ENCODE measurements at regions not wholly inside any gene's neighbourhood (a gene's known extent, or its start where the extent isn't known, plus 50 kb on each side); places are given as distances from the start of the nearest gene placed in this dataset.

DNA sequence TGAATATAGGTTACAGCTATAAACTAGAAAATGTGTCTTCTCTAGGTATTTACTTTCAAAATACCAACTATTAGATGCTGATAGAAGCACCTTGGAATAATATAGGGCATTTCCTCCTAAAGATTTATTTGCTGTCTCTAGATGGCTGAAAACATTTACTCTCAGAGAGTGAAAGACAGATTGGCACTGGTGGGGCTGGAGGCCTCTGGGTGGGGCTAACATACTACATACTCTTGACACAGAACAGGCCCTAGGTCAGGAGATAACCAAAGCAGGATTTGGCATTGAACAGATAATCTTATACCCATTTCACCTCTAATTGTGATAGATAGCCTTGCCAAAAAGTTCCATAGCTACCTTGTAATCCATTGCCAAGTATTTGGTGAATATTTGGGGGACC is 253.3 kb upstream of the TBC1D5 start:
- H3K4me1 ChIP-seq (ENCODE audit: control insufficient read depth in 1 of 2, insufficient read depth in 2 of 2, low read depth in 1 of 2, low read length in 1 of 2): no peaks in the 10 kb centered on the region
- no peak overlapping the region for H3K4me2 ChIP-seq
- TF ChIP-seq RAD21 (IDR thresholded peaks at IDR 0.05; ENCODE audit: low read length) (peak; percentile 25; the same call in 1 of the 2 replicates), FOXJ3 (CRISPR knock-in tag; IDR thresholded peaks at IDR 0.05) (no peak)
- no peak for DNase-seq
- H2AFZ ChIP-seq (ENCODE audit: low read depth): no peak overlapping the region
- no peaks in the 10 kb centered on the region for H3K79me2 ChIP-seq (ENCODE audit: insufficient read depth)
- no peak overlapping the region for H3K4me3 ChIP-seq (ENCODE audit: low read depth in 2 of 2, low read length in 1 of 2)
- H4K20me1 ChIP-seq (ENCODE audit: insufficient read depth): no peaks in the 10 kb centered on the region
- H3F3A ChIP-seq (replicated peaks; ENCODE audit: insufficient read depth): no peaks in the 10 kb centered on the region
- H3K9me3 ChIP-seq: no peaks in the 10 kb centered on the region
- no peaks in the 10 kb centered on the region for H3K27me3 ChIP-seq (ENCODE audit: insufficient read depth)
- H3K27ac ChIP-seq (ENCODE audit: low read depth in 2 of 2, low read length in 1 of 2): no peak overlapping the region
- ChIA-PET CTCF (interaction anchor here (1.2 to 1.3 kb wide), 2 partner anchors 12 to 16 kb away, joined by 3 to 4 read pairs; no protein-coding TSS in a partner anchor), POLR2A (no interaction called here)
- H3K36me3 ChIP-seq (replicated peaks in 1 of 2; ENCODE audit: control insufficient read depth in 1 of 2, insufficient read depth in 2 of 2, low read length in 1 of 2): no peaks in the 10 kb centered on the region
- no peaks in the 10 kb centered on the region for H3K9me2 ChIP-seq
- H3K9ac ChIP-seq: no peak overlapping the region

DNA sequence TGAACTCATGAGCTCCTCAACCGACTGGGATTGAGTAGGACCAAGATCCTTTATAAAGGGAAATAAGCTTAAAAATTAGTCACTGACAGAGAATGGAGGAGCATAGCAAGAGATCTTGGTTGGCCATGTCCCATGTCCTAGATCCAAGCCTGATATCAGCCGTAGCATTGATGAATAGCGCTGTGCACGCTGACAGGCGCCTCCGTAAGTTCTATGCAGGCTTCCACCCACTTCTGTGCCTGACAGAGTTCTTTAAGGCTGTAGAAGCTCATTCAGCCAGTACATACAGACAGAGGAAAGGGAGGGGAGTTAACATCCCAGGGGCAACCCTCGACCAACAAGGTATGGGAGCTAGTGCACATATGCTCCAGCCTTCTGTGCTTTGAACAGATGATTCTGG is 251.7 kb upstream of the TBC1D5 start:
- Histone ChIP-seq H3K4me3 (ENCODE audit: low read depth in 2 of 2, low read length in 1 of 2) (no peak overlapping the region), H3K36me3 (replicated peaks in 1 of 2; ENCODE audit: control insufficient read depth in 1 of 2, insufficient read depth in 2 of 2, low read length in 1 of 2) (no peaks in the 10 kb centered on the region), H3K4me2 (no peak overlapping the region), H3F3A (replicated peaks; ENCODE audit: insufficient read depth) (no peaks in the 10 kb centered on the region), H3K27me3 (ENCODE audit: insufficient read depth) (no peaks in the 10 kb centered on the region), H3K79me2 (ENCODE audit: insufficient read depth) (no peaks in the 10 kb centered on the region), H3K9me3 (no peaks in the 10 kb centered on the region), H3K27ac (ENCODE audit: low read depth in 2 of 2, low read length in 1 of 2) (no peak overlapping the region), H3K9me2 (no peaks in the 10 kb centered on the region), H3K4me1 (ENCODE audit: control insufficient read depth in 1 of 2, insufficient read depth in 2 of 2, low read depth in 1 of 2, low read length in 1 of 2) (no peaks in the 10 kb centered on the region), H2AFZ (ENCODE audit: low read depth) (no peak overlapping the region), H4K20me1 (ENCODE audit: insufficient read depth) (no peaks in the 10 kb centered on the region), H3K9ac (no peak overlapping the region)
- ChIA-PET CTCF (interaction anchor here (0.7 to 1.4 kb wide), 2 partner anchors 20 to 105 kb away, joined by 3 read pairs; no protein-coding TSS in a partner anchor), POLR2A (no interaction called here)
- DNase-seq: no peak
- 67% methylated on average over 7 of the region's 7 CpGs for WGBS (ENCODE audit: low lambda C conversion rate)
- TF ChIP-seq NRF1 (IDR thresholded peaks at IDR 0.05; ENCODE audit: low read depth, low read length) (no peak), MXI1 (IDR thresholded peaks at IDR 0.05; ENCODE audit: low read depth, low read length) (no peak), FOXJ3 (CRISPR knock-in tag; IDR thresholded peaks at IDR 0.05) (no peak), SMC3 (IDR thresholded peaks at IDR 0.05; ENCODE audit: low read depth, low read length) (no peak), RAD21 (IDR thresholded peaks at IDR 0.05; ENCODE audit: low read length) (no peak), EP300 (IDR thresholded peaks at IDR 0.05; ENCODE audit: borderline replicate concordance in 1 of 2, low read depth in 1 of 2, low read length in 1 of 2) (no peak), CHD2 (IDR thresholded peaks at IDR 0.05; ENCODE audit: low read length, partially characterized antibody) (no peak)
- TF ChIP-seq, protein P1, sequence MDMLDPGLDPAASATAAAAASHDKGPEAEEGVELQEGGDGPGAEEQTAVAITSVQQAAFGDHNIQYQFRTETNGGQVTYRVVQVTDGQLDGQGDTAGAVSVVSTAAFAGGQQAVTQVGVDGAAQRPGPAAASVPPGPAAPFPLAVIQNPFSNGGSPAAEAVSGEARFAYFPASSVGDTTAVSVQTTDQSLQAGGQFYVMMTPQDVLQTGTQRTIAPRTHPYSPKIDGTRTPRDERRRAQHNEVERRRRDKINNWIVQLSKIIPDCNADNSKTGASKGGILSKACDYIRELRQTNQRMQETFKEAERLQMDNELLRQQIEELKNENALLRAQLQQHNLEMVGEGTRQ (IDR thresholded peaks at IDR 0.05; ENCODE audit: borderline replicate concordance, low read depth, low read length): no peak
- TF ChIP-seq, protein P2, sequence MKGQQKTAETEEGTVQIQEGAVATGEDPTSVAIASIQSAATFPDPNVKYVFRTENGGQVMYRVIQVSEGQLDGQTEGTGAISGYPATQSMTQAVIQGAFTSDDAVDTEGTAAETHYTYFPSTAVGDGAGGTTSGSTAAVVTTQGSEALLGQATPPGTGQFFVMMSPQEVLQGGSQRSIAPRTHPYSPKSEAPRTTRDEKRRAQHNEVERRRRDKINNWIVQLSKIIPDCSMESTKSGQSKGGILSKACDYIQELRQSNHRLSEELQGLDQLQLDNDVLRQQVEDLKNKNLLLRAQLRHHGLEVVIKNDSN (IDR thresholded peaks at IDR 0.05; ENCODE audit: borderline replicate concordance, low read depth): no peak

DNA sequence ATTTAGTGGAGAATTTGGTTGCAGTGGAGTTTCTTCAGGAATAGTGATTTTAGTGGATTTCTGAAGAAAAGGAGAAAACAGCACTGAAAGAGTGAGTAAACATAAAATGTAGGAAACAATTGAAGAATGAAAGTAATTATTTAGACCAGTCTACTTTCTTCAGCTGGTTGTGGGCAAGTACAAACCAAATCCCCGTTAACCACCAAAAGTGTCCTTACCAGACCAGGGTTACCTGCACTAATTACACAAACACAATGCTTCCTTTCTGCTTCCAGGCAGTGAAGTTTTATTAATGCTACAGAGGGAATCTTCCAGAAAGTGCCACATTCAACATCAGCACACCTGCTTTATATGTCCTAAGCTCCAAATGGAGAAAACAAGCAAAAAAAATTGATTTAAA is 248.0 kb upstream of the TBC1D5 start:
- CTCF ChIA-PET: no interaction called here
- Histone ChIP-seq H3K4me3 (ENCODE audit: low read depth in 2 of 2, low read length in 1 of 2) (no peak overlapping the region), H3K27ac (ENCODE audit: low read depth in 2 of 2, low read length in 1 of 2) (no peak overlapping the region), H2AFZ (ENCODE audit: low read depth) (no peak overlapping the region), H3K9me3 (no peaks in the 10 kb centered on the region), H4K20me1 (ENCODE audit: insufficient read depth) (no peaks in the 10 kb centered on the region), H3F3A (replicated peaks; ENCODE audit: insufficient read depth) (no peaks in the 10 kb centered on the region), H3K36me3 (replicated peaks in 1 of 2; ENCODE audit: control insufficient read depth in 1 of 2, insufficient read depth in 2 of 2, low read length in 1 of 2) (no peaks in the 10 kb centered on the region), H3K79me2 (ENCODE audit: insufficient read depth) (no peaks in the 10 kb centered on the region), H3K4me1 (ENCODE audit: control insufficient read depth in 1 of 2, insufficient read depth in 2 of 2, low read depth in 1 of 2, low read length in 1 of 2) (no peaks in the 10 kb centered on the region; a peak in 1 of 4 replicates), H3K9me2 (no peaks in the 10 kb centered on the region), H3K4me2 (no peak overlapping the region), H3K9ac (no peak overlapping the region), H3K27me3 (ENCODE audit: insufficient read depth) (no peaks in the 10 kb centered on the region; the same call in 1 of the 2 replicates)
- POLR2A ChIA-PET: no interaction called here
- WGBS (ENCODE audit: low lambda C conversion rate): 88% methylated on average over 1 of the region's 1 CpG
- DNase-seq: no peak
- TF ChIP-seq, protein P3, sequence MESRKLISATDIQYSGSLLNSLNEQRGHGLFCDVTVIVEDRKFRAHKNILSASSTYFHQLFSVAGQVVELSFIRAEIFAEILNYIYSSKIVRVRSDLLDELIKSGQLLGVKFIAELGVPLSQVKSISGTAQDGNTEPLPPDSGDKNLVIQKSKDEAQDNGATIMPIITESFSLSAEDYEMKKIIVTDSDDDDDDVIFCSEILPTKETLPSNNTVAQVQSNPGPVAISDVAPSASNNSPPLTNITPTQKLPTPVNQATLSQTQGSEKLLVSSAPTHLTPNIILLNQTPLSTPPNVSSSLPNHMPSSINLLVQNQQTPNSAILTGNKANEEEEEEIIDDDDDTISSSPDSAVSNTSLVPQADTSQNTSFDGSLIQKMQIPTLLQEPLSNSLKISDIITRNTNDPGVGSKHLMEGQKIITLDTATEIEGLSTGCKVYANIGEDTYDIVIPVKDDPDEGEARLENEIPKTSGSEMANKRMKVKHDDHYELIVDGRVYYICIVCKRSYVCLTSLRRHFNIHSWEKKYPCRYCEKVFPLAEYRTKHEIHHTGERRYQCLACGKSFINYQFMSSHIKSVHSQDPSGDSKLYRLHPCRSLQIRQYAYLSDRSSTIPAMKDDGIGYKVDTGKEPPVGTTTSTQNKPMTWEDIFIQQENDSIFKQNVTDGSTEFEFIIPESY (IDR thresholded peaks at IDR 0.05; ENCODE audit: borderline replicate concordance, low read depth): no peak
- TF ChIP-seq POLR2AphosphoS5 (IDR thresholded peaks at IDR 0.05; ENCODE audit: low read depth, low read length) (no peak), FOSL2 (IDR thresholded peaks at IDR 0.05; ENCODE audit: borderline replicate concordance, low read depth) (no peak), RAD21 (IDR thresholded peaks at IDR 0.05; ENCODE audit: low read length) (no peak), JUND (IDR thresholded peaks at IDR 0.05) (no peak), TCF12 (IDR thresholded peaks at IDR 0.05) (no peak), RFX5 (IDR thresholded peaks at IDR 0.05; ENCODE audit: low read length) (no peak), SMC3 (IDR thresholded peaks at IDR 0.05; ENCODE audit: low read depth, low read length) (no peak)
- TF ChIP-seq, protein P4, sequence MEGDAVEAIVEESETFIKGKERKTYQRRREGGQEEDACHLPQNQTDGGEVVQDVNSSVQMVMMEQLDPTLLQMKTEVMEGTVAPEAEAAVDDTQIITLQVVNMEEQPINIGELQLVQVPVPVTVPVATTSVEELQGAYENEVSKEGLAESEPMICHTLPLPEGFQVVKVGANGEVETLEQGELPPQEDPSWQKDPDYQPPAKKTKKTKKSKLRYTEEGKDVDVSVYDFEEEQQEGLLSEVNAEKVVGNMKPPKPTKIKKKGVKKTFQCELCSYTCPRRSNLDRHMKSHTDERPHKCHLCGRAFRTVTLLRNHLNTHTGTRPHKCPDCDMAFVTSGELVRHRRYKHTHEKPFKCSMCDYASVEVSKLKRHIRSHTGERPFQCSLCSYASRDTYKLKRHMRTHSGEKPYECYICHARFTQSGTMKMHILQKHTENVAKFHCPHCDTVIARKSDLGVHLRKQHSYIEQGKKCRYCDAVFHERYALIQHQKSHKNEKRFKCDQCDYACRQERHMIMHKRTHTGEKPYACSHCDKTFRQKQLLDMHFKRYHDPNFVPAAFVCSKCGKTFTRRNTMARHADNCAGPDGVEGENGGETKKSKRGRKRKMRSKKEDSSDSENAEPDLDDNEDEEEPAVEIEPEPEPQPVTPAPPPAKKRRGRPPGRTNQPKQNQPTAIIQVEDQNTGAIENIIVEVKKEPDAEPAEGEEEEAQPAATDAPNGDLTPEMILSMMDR (IDR thresholded peaks at IDR 0.05): no peak

Data from SK-N-SH (cell line).